IPS DF 4.7 (cell line): ENCODE measurements at regions not wholly inside any gene's neighbourhood (a gene's known extent, or its start where the extent isn't known, plus 50 kb on each side); places are given as distances from the start of the nearest gene placed in this dataset.
"Not testable (repeated sequence)": the region's sequence is repeated elsewhere in the genome, so short reads cannot be mapped to it uniquely, and the experiment has no call there.

Experiments used
- DNase-seq: peaks from one replicate; pipeline ENCODE4 v3.0.0-alpha.2; 2013; ENCODE audit warnings: low spot score; ENCODE audit errors: extremely low read depth

- DNase-seq = no peak
Observed at GRCh38 chr4:56147371-56147770, 198.6 kb downstream of the CEP135 start.

- no peak for DNase-seq
Observed at GRCh38 chr4:56146956-56147355, 198.2 kb downstream of the CEP135 start.

GRCh38 chr4:56142088-56142487, 193.3 kb downstream of the CEP135 start:
- no peak for DNase-seq

GRCh38 chr4:56139241-56139827, 190.6 kb downstream of the CEP135 start:
- DNase-seq = no peak

GRCh38 chr4:56134834-56135233, 186.1 kb downstream of the CEP135 start:
- DNase-seq = not testable (repeated sequence)

GRCh38 chr4:56134266-56134665, 185.5 kb downstream of the CEP135 start:
- no peak for DNase-seq

- no peak for DNase-seq
Observed at GRCh38 chr4:56132835-56133234, 184.1 kb downstream of the CEP135 start.

- not testable (repeated sequence) for DNase-seq
Observed at GRCh38 chr4:56132188-56132587, 183.4 kb downstream of the CEP135 start.

GRCh38 chr4:56130606-56131155, 181.9 kb downstream of the CEP135 start:
- no peak for DNase-seq

GRCh38 chr4:56129431-56129861, 180.7 kb downstream of the CEP135 start:
- DNase-seq = no peak

- no peak for DNase-seq
Observed at GRCh38 chr4:56128213-56128612, 179.5 kb downstream of the CEP135 start.

GRCh38 chr4:56127716-56128115, 179.0 kb downstream of the CEP135 start:
- DNase-seq = no peak

GRCh38 chr4:56123547-56123946, 174.8 kb downstream of the CEP135 start:
- no peak for DNase-seq

GRCh38 chr4:56123051-56123450, 174.3 kb downstream of the CEP135 start:
- DNase-seq = no peak

- no peak for DNase-seq
Observed at GRCh38 chr4:56118845-56119244, 170.1 kb downstream of the CEP135 start.

- no peak for DNase-seq
Observed at GRCh38 chr4:56118055-56118454, 169.3 kb downstream of the CEP135 start.

- DNase-seq = no peak
Observed at GRCh38 chr4:56115898-56116297, 167.2 kb downstream of the CEP135 start.

- DNase-seq = no peak
Observed at GRCh38 chr4:56112377-56112776, 163.6 kb downstream of the CEP135 start.

GRCh38 chr4:56106180-56107147, 157.7 kb downstream of the CEP135 start:
- no peak for DNase-seq

GRCh38 chr4:56104188-56104587, 155.4 kb downstream of the CEP135 start:
- no peak for DNase-seq

GRCh38 chr4:56102601-56103000, 153.9 kb downstream of the CEP135 start:
- no peak for DNase-seq

- DNase-seq = no peak
Observed at GRCh38 chr4:56099378-56099786, 150.6 kb downstream of the CEP135 start.
